T-helper 1 cell treated with Interleukin-12 subunit alpha and Interleukin-12 subunit beta and Interleukin-4 antibody, amounts not matched to agents 30 ng/mL and 1 ng/mL, for 36 hours (primary cell): ENCODE measurements at regions not wholly inside any gene's neighbourhood (a gene's known extent, or its start where the extent isn't known, plus 50 kb on each side); places are given as distances from the start of the nearest gene placed in this dataset.
"Not testable (repeated sequence)": the region's sequence is repeated elsewhere in the genome, so short reads cannot be mapped to it uniquely, and the experiment has no call there.

Experiments used
- intact Hi-C: fragments of 100-400 bp; cut with micrococcal nuclease; formaldehyde crosslinking; loops from one replicate; pipeline ENCODE4 v1.15.1; 2024

- intact Hi-C loops = no loop called here
Measured at GRCh38 chr5:118479285-118479684, 509.1 kb downstream of the DTWD2 start.

GRCh38 chr5:118478852-118479251, 509.5 kb downstream of the DTWD2 start:
- intact Hi-C loops = no loop called here

- intact Hi-C loops = no loop called here
Measured at GRCh38 chr5:118468085-118468484, 520.3 kb downstream of the DTWD2 start.

- intact Hi-C loops = no loop called here
Measured at GRCh38 chr5:118467103-118467502, 521.2 kb downstream of the DTWD2 start.

GRCh38 chr5:118466418-118466817, 521.9 kb downstream of the DTWD2 start:
- intact Hi-C loops = no loop called here

- intact Hi-C loops = not testable (repeated sequence)
Measured at GRCh38 chr5:118462276-118462675, 526.1 kb downstream of the DTWD2 start.

GRCh38 chr5:118461436-118461835, 526.9 kb downstream of the DTWD2 start:
- intact Hi-C loops = no loop called here

GRCh38 chr5:118459490-118459889, 528.9 kb downstream of the DTWD2 start:
- intact Hi-C loops = no loop called here

- intact Hi-C loops = no loop called here
Measured at GRCh38 chr5:118456085-118456484, 532.3 kb downstream of the DTWD2 start.

- intact Hi-C loops = no loop called here
Measured at GRCh38 chr5:118451697-118452247, 536.6 kb downstream of the DTWD2 start.

GRCh38 chr5:118450554-118451332, 537.6 kb downstream of the DTWD2 start:
- intact Hi-C loops = no loop called here

GRCh38 chr5:118447350-118447749, 541.0 kb downstream of the DTWD2 start:
- intact Hi-C loops = no loop called here

- intact Hi-C loops = no loop called here
Measured at GRCh38 chr5:118441956-118442355, 546.4 kb downstream of the DTWD2 start.

GRCh38 chr5:118441034-118441433, 547.3 kb downstream of the DTWD2 start:
- intact Hi-C loops = no loop called here

- intact Hi-C loops = no loop called here
Measured at GRCh38 chr5:118440496-118440895, 547.9 kb downstream of the DTWD2 start.

- intact Hi-C loops = no loop called here
Measured at GRCh38 chr5:118439831-118440230, 548.5 kb downstream of the DTWD2 start.

GRCh38 chr5:118435131-118435530, 553.2 kb downstream of the DTWD2 start:
- intact Hi-C loops = no loop called here

GRCh38 chr5:118434522-118434921, 553.8 kb downstream of the DTWD2 start:
- intact Hi-C loops = no loop called here

GRCh38 chr5:118430076-118430475, 558.3 kb downstream of the DTWD2 start:
- intact Hi-C loops = no loop called here

GRCh38 chr5:118407958-118408357, 580.4 kb downstream of the DTWD2 start:
- intact Hi-C loops = no loop called here

GRCh38 chr5:118405650-118406061, 582.7 kb downstream of the DTWD2 start:
- intact Hi-C loops = no loop called here

GRCh38 chr5:118397236-118397635, 591.1 kb downstream of the DTWD2 start:
- intact Hi-C loops = no loop called here

GRCh38 chr5:118392491-118392890, 595.9 kb downstream of the DTWD2 start:
- intact Hi-C loops = no loop called here
